HCT116 (cell line): ENCODE measurements at regions not wholly inside any gene's neighbourhood (a gene's known extent, or its start where the extent isn't known, plus 50 kb on each side); places are given as distances from the start of the nearest gene placed in this dataset.

Experiments used
- ATAC-seq: fragments of 200-7000 bp; cut with Tn5 transposase; 2 replicates; pipeline ENCODE4 v1.9.1; 2020; ENCODE audit warnings: mild to moderate bottlenecking, moderate library complexity
- BruUV-seq: library from RNA; stranded (reverse); fragments of 400-500 nt; replicated peaks from 2 replicates; lab custom pipeline; 2021; lab: Mats Ljungman, UMichigan
- CTCF ChIA-PET: fragments of 300-600 bp; sonication (Branson Sonifier 250); formaldehyde crosslinking; loops from one replicate; lab custom pipeline; 2021; ENCODE audit warnings: antibody characterized with exemption; lab: Charles Lee
- POLR2A ChIA-PET: fragments of 300-600, 350-600 bp; sonication (Branson Sonifier 250); formaldehyde crosslinking; loops from one replicate; lab custom pipeline; 2021; ENCODE audit warnings: antibody characterized with exemption; lab: Charles Lee
- RAD21 ChIA-PET, 2 experiments: fragments of 300-600 bp; sonication (Branson Sonifier 250); formaldehyde crosslinking; loops; one replicate each; lab custom pipeline; 2023; ENCODE audit warnings: low total read pairs in 2 of 2; ENCODE audit not compliant: uncharacterized antibody in 2 of 2, unreplicated experiment in 2 of 2, low non-redundant PET in 1 of 2; lab: Charles Lee
- DNase-seq: peaks from one replicate; pipeline ENCODE4 v3.0.0-alpha.2; 2010; ENCODE audit warnings: low read depth, low spot score
- H2AFZ ChIP-seq: fragments of 200-600 bp; shearing (Covaris generic), sonication (generic); 2 replicates; pipeline ENCODE4 v1.6.1; 2017; ENCODE audit warnings: low read depth, mixed run types, mixed read lengths, antibody characterized with exemption, low read length; ENCODE audit not compliant: poor library complexity, severe bottlenecking
- H3K27ac ChIP-seq: 2 replicates; pipeline ENCODE4 v1.5.1; 2012; ENCODE audit warnings: low read depth, low read length
- H3K27me3 ChIP-seq: fragments of 200-600 bp; sonication (generic); 2 replicates; pipeline ENCODE4 v1.6.1; 2016; ENCODE audit warnings: mixed run types, low read length, mixed read lengths; ENCODE audit not compliant: insufficient read depth
- H3K36me3 ChIP-seq, 2 experiments: fragments of 200-500 bp in 1 of 2; fragments of 200-600 bp in 1 of 2; sonication (Bioruptor generic) in 1 of 2; sonication (generic) in 1 of 2; 2 replicates each; pipeline versions ENCODE4 v1.5.1 to v1.6.1; 2014 to 2016; ENCODE audit warnings: low read length in 2 of 2, inconsistent platforms in 1 of 2, mixed read lengths in 1 of 2, mixed run types in 1 of 2; ENCODE audit not compliant: insufficient read depth in 2 of 2, control insufficient read depth in 1 of 2
- H3K4me1 ChIP-seq, 2 experiments: fragments of 200-600 bp in 1 of 2; sonication (generic) in 1 of 2; 2 replicates each; pipeline versions ENCODE4 v1.5.1 to v1.6.1; 2012 to 2017; ENCODE audit warnings: low read length in 2 of 2, inconsistent platforms in 1 of 2, mild to moderate bottlenecking in 1 of 2, mixed read lengths in 1 of 2, mixed run types in 1 of 2, moderate library complexity in 1 of 2; ENCODE audit not compliant: insufficient read depth in 2 of 2, control insufficient read depth in 1 of 2
- H3K4me2 ChIP-seq: fragments of 200-600 bp; sonication (generic); 2 replicates; pipeline ENCODE4 v1.6.1; 2017; ENCODE audit warnings: mixed run types, low read length, mixed read lengths
- H3K4me3 ChIP-seq, 2 experiments: fragments of 200-600 bp in 1 of 2; sonication (generic) in 1 of 2; replicated peaks in 1 of 2; 2 replicates each; pipeline ENCODE4 v1.5.1; 2011 to 2016; ENCODE audit warnings: low read length in 2 of 2, control low read depth in 1 of 2, low read depth in 1 of 2, mild to moderate bottlenecking in 1 of 2, mixed read lengths in 1 of 2, mixed run types in 1 of 2
- H3K79me2 ChIP-seq: fragments of 200-600 bp; sonication (generic); 2 replicates; pipeline ENCODE4 v1.6.1; 2017; ENCODE audit warnings: mild to moderate bottlenecking, mixed run types, low read length, moderate library complexity, mixed read lengths; ENCODE audit not compliant: insufficient read depth
- H3K9ac ChIP-seq: fragments of 200-600 bp; sonication (generic); 2 replicates; pipeline ENCODE4 v1.6.1; 2016; ENCODE audit warnings: low read length, mixed read lengths
- H3K9me2 ChIP-seq: fragments of 200-600 bp; sonication (generic), shearing (Covaris generic); 2 replicates; pipeline ENCODE4 v1.6.1; 2017; ENCODE audit warnings: mixed run types, mild to moderate bottlenecking, moderate library complexity; ENCODE audit not compliant: insufficient read depth
- H3K9me3 ChIP-seq, 2 experiments: fragments of 200-500 bp in 1 of 2; fragments of 200-600 bp in 1 of 2; sonication (Bioruptor generic) in 1 of 2; sonication (generic) in 1 of 2; 2 replicates each; pipeline ENCODE4 v1.6.1; 2014 to 2017; ENCODE audit warnings: low read length in 2 of 2, mixed read lengths in 2 of 2, inconsistent platforms in 1 of 2, low read depth in 1 of 2, mild to moderate bottlenecking in 1 of 2, mixed run types in 1 of 2, moderate library complexity in 1 of 2; ENCODE audit not compliant: control insufficient read depth in 1 of 2, insufficient read depth in 1 of 2
- H4K20me1 ChIP-seq: fragments of 200-600 bp; sonication (generic), shearing (Covaris generic); 2 replicates; pipeline ENCODE4 v1.6.1; 2017; ENCODE audit warnings: mixed run types, mild to moderate bottlenecking, moderate library complexity; ENCODE audit not compliant: insufficient read depth
- ATF3 ChIP-seq: IDR thresholded peaks from 2 replicates; pipeline ENCODE4 v1.6.1; 2012
- CBX3 ChIP-seq: IDR thresholded peaks from 2 replicates; pipeline ENCODE4 v1.6.1; 2012; ENCODE audit warnings: low read depth
- CEBPB ChIP-seq: IDR thresholded peaks from 2 replicates; pipeline ENCODE4 v1.6.1; 2012; ENCODE audit warnings: low read depth
- CTCF ChIP-seq, 3 experiments: fragments of 200-600 bp in 1 of 3; sonication (generic) in 1 of 3; IDR thresholded peaks in 2 of 3; conservative IDR thresholded peaks in 1 of 3; 2 replicates each; pipeline ENCODE4 v1.5.1; 2012 to 2017; ENCODE audit warnings: low read depth in 2 of 3, low read length in 2 of 3, antibody characterized with exemption in 1 of 3, borderline replicate concordance in 1 of 3, control low read depth in 1 of 3, mild to moderate bottlenecking in 1 of 3, mixed read lengths in 1 of 3, mixed run types in 1 of 3, moderate library complexity in 1 of 3; ENCODE audit not compliant: insufficient read depth in 1 of 3
- EGR1 ChIP-seq: IDR thresholded peaks from 2 replicates; pipeline ENCODE4 v1.6.1; 2012; ENCODE audit warnings: low read depth
- ELF1 ChIP-seq: IDR thresholded peaks from 2 replicates; pipeline ENCODE4 v1.6.1; 2012; ENCODE audit warnings: low read depth, borderline replicate concordance
- FOSL1 ChIP-seq: IDR thresholded peaks from 2 replicates; pipeline ENCODE4 v1.6.1; 2012; ENCODE audit warnings: low read depth
- JUND ChIP-seq: IDR thresholded peaks from 2 replicates; pipeline ENCODE4 v1.6.1; 2012
- POLR2A ChIP-seq: IDR thresholded peaks from 2 replicates; pipeline ENCODE4 v1.7.0; 2011; ENCODE audit warnings: borderline replicate concordance; ENCODE audit not compliant: insufficient read depth, insufficient read length; ENCODE audit errors: extremely low read depth
- POLR2AphosphoS5 ChIP-seq: IDR thresholded peaks from 2 replicates; pipeline ENCODE4 v1.6.1; 2011; ENCODE audit warnings: mild to moderate bottlenecking, low read depth, low read length, moderate library complexity
- RAD21 ChIP-seq: IDR thresholded peaks from 2 replicates; pipeline ENCODE4 v1.6.1; 2012; ENCODE audit warnings: low read depth, mild to moderate bottlenecking
- SIN3A ChIP-seq: IDR thresholded peaks from 2 replicates; pipeline ENCODE4 v1.6.1; 2012; ENCODE audit warnings: low read depth
- YY1 ChIP-seq: IDR thresholded peaks from 2 replicates; pipeline ENCODE4 v1.6.1; 2011; ENCODE audit warnings: low read length, low read depth, moderate library complexity, mild to moderate bottlenecking; ENCODE audit not compliant: insufficient replicate concordance; ENCODE audit errors: extremely low read depth
- ZBTB33 ChIP-seq: IDR thresholded peaks from 2 replicates; pipeline ENCODE4 v1.6.1; 2011; ENCODE audit warnings: mild to moderate bottlenecking, low read length, moderate library complexity; ENCODE audit not compliant: insufficient replicate concordance; ENCODE audit errors: extremely low read depth
- ZFX ChIP-seq: fragments of 450-650 bp; IDR thresholded peaks from 2 replicates; pipeline ENCODE4 v1.6.1; 2017
- intact Hi-C: fragments of 100-400 bp; cut with micrococcal nuclease; formaldehyde crosslinking; loops from 2 replicates; pipeline ENCODE4 v1.10.0; 2022
- TF ChIP-seq, protein P1 (sequence below): IDR thresholded peaks from 2 replicates; pipeline ENCODE4 v1.6.1; 2012; ENCODE audit warnings: low read depth

DNA sequence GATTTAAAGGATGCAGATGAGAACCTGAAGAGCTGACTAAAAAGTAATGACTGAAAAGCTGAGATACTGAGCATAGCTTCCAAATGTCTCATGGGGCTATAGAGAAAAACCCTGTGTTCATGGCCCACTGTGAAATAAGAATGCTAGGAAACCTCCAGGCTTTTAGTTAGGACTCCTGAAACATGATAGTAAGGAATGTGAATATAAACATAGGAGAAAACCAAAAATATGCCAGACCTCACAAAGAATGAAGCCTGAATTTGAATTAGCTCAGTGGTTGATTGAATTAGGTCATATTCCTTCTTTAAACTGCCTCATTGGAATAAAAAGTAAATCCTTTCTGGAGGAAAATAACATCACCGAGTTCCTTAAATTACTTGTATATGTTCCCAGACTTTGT is 194.5 kb upstream of the NXPH2 start:
- H3K9me2 ChIP-seq, result peaks cover 2% of the 10 kb centered on the region; the same call in 1 of the 2 replicates
- no peak for DNase-seq
- ChIA-PET POLR2A (no interaction called here), RAD21 (no interaction called here), CTCF (no interaction called here)
- no TSS peak for BruUV-seq
- H4K20me1 ChIP-seq, result no peaks in the 10 kb centered on the region
- intact Hi-C loops, result no loop called here
- no peaks in the 10 kb centered on the region for H3K9me3 ChIP-seq
- no peaks in the 10 kb centered on the region for H3K36me3 ChIP-seq
- no peak overlapping the region for H2AFZ ChIP-seq
- H3K27ac ChIP-seq, result no peak overlapping the region
- TF ChIP-seq ATF3 (no peak), FOSL1 (no peak), RAD21 (no peak), SIN3A (no peak), POLR2A (no peak), ZFX (no peak), ZBTB33 (no peak), YY1 (no peak), EGR1 (no peak), JUND (no peak), CTCF (IDR thresholded peaks at IDR 0.05 in 2 of 3, conservative IDR thresholded peaks at IDR 0.05 in 1 of 3; ENCODE audit: borderline replicate concordance in 1 of 3, insufficient read depth in 1 of 3, low read depth in 2 of 3, low read length in 2 of 3) (no peak), ELF1 (no peak), POLR2AphosphoS5 (no peak), CBX3 (no peak), CEBPB (no peak)
- TF ChIP-seq, protein P1, sequence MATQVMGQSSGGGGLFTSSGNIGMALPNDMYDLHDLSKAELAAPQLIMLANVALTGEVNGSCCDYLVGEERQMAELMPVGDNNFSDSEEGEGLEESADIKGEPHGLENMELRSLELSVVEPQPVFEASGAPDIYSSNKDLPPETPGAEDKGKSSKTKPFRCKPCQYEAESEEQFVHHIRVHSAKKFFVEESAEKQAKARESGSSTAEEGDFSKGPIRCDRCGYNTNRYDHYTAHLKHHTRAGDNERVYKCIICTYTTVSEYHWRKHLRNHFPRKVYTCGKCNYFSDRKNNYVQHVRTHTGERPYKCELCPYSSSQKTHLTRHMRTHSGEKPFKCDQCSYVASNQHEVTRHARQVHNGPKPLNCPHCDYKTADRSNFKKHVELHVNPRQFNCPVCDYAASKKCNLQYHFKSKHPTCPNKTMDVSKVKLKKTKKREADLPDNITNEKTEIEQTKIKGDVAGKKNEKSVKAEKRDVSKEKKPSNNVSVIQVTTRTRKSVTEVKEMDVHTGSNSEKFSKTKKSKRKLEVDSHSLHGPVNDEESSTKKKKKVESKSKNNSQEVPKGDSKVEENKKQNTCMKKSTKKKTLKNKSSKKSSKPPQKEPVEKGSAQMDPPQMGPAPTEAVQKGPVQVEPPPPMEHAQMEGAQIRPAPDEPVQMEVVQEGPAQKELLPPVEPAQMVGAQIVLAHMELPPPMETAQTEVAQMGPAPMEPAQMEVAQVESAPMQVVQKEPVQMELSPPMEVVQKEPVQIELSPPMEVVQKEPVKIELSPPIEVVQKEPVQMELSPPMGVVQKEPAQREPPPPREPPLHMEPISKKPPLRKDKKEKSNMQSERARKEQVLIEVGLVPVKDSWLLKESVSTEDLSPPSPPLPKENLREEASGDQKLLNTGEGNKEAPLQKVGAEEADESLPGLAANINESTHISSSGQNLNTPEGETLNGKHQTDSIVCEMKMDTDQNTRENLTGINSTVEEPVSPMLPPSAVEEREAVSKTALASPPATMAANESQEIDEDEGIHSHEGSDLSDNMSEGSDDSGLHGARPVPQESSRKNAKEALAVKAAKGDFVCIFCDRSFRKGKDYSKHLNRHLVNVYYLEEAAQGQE, result no peak
- H3K4me1 ChIP-seq, result no peaks in the 10 kb centered on the region
- no peak for ATAC-seq
- no peaks in the 10 kb centered on the region for H3K79me2 ChIP-seq
- no peak overlapping the region for H3K9ac ChIP-seq
- H3K4me2 ChIP-seq, result no peak overlapping the region
- H3K27me3 ChIP-seq, result no peaks in the 10 kb centered on the region
- no peak overlapping the region for H3K4me3 ChIP-seq
